Suprapubic skin (tissue), 4 donors: ENCODE measurements at regions not wholly inside any gene's neighbourhood (a gene's known extent, or its start where the extent isn't known, plus 50 kb on each side); places are given as distances from the start of the nearest gene placed in this dataset.
"Not testable (repeated sequence)": the region's sequence is repeated elsewhere in the genome, so short reads cannot be mapped to it uniquely, and the experiment has no call there.

Experiments
- CTCF ChIP-seq, 2 donors: fragments of 200-600 bp in 1 of 2; fragments of 450-650 bp in 1 of 2; sonication (generic) in 1 of 2; IDR thresholded peaks; one replicate each; pipeline ENCODE4 v1.5.1; 2016 to 2019; ENCODE audit warnings: antibody characterized with exemption in 2 of 2, mild to moderate bottlenecking in 1 of 2, moderate library complexity in 1 of 2
- EP300 ChIP-seq: sonication (generic); formaldehyde crosslinking; IDR thresholded peaks from one replicate; pipeline ENCODE4 v1.6.1; 2017; ENCODE audit warnings: antibody characterized with exemption
- POLR2AphosphoS5 ChIP-seq, 3 donors: sonication (generic); formaldehyde crosslinking; IDR thresholded peaks; one replicate each; pipeline ENCODE4 v1.6.1; 2017; ENCODE audit warnings: antibody characterized with exemption in 3 of 3

GRCh38 chr7:54315955-54316354 is 226.2 kb upstream of the VSTM2A start:
- TF ChIP-seq CTCF (IDR thresholded peaks at IDR 0.05); POLR2AphosphoS5 (IDR thresholded peaks at IDR 0.05); EP300: not testable (repeated sequence)
